A673 (cell line): ENCODE measurements at regions not wholly inside any gene's neighbourhood (a gene's known extent, or its start where the extent isn't known, plus 50 kb on each side); places are given as distances from the start of the nearest gene placed in this dataset.

Experiments used
- CTCF ChIP-seq: fragments of 300-800, 200-600 bp; sonication (generic); conservative IDR thresholded peaks from 2 replicates; pipeline ENCODE4 v1.5.1; 2017; ENCODE audit warnings: low read depth, mild to moderate bottlenecking, antibody characterized with exemption, low read length, moderate library complexity, mixed read lengths
- EZH2 ChIP-seq: fragments of 200-600 bp; sonication (generic); IDR thresholded peaks from 2 replicates; pipeline ENCODE4 v1.6.1; 2017; ENCODE audit warnings: borderline replicate concordance, low read depth, mild to moderate bottlenecking, mixed read lengths, antibody characterized with exemption, low read length; ENCODE audit not compliant: poor library complexity, severe bottlenecking

DNA sequence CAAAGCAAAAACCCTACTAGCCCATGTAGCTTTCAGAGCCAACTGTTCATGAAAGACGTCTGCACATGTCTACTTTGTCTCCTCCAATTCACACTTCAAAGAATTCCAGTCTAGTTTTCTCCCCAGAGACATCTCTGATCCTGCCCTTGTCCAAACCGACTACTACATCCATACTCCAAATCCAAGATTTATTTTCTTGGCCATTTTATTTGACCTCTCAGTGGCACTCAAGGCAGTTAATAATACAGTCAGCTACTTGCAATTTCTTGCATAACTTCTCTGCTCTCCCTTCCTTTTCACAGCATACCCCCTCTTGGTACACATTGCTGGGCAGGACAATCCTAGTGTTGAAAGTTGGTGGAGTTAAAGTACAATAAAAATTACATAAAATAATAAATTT is 170.9 kb upstream of the INHBA start:
- TF ChIP-seq CTCF (no peak), EZH2 (no peak)
